ENCODE measurements at regions not wholly inside any gene's neighbourhood (a gene's known extent, or its start where the extent isn't known, plus 50 kb on each side); places are given as distances from the start of the nearest gene placed in this dataset.

- no peak for TF ChIP-seq ZNF423 (CRISPR knock-in tag; IDR thresholded peaks at IDR 0.05)
- TF ChIP-seq CTCF (IDR thresholded peaks at IDR 0.05) = no peak
- TF ChIP-seq JUN (CRISPR knock-in tag; IDR thresholded peaks at IDR 0.05) = no peak
- TF ChIP-seq MLX (CRISPR knock-in tag; IDR thresholded peaks at IDR 0.05) = no peak
- TF ChIP-seq ZNF121 (CRISPR knock-in tag; IDR thresholded peaks at IDR 0.05) = no peak
Measured at GRCh38 chr3:70824078-70824477, 511.6 kb upstream of the MDFIC2 start.

Data from WTC11 (cell line).